ENCODE measurements at regions not wholly inside any gene's neighbourhood (a gene's known extent, or its start where the extent isn't known, plus 50 kb on each side); places are given as distances from the start of the nearest gene placed in this dataset.
"Not testable (repeated sequence)": the region's sequence is repeated elsewhere in the genome, so short reads cannot be mapped to it uniquely, and the experiment has no call there.

- DNase-seq (ENCODE audit: low spot score): no peak
Measured at GRCh38 chr2:57602733-57603132, 443.9 kb upstream of the VRK2 start.

GRCh38 chr2:57614988-57615387 is 431.6 kb upstream of the VRK2 start:
- no peak for DNase-seq (ENCODE audit: low spot score)

DNA sequence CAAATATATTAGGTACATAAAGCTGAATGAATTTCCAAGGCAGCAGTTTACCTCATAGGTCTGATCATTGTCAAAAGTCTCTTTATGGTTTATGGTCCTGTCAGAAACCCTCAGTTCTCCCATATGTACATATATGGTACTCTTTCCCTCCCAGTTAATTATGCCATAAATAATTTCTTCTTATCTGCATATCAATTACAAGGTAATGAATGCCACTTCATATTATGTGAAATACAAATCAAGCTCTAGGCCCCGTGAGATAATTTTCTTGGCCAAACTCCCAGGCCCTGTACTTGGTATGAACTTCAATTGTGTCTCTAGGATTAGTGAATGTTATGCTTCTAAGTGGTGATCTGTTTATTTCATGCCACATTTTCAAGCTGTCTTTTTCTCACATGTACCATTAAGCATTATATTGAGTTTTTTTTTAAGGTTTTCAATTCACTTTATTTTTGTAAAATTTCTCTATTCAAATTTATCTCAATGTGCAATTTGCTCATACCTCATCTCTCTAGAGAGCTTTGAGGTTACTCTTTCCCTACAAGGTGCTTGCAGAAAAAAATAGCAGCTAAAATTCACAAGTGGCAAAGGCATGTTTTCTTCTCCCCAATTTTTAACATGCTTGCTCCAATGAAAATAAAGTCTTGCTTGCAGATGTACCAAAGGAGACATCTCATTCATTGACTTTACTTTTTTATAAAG is 430.6 kb upstream of the VRK2 start:
- DNase-seq (ENCODE audit: low spot score): no peak

DNA sequence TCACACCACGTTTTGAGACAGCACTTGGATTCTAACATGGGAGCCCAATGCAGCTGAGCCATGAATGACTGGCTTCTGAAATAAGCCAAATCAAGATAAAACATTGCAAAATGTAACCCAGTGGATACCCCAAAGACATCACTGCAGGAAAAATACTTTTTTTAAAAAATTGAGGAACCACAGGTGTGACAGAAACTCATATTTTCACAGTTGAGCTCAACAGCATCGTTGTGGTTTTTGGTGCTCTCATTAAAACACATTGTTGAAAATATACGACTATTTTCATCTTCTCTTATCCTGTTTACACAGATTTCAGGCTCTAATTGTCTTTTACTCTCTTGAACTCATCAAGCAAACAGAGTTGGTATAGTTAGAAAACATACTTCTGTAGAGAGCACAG is 429.3 kb upstream of the VRK2 start:
- no peak for DNase-seq (ENCODE audit: low spot score)

GRCh38 chr2:57621122-57621663 is 425.4 kb upstream of the VRK2 start:
- DNase-seq (ENCODE audit: low spot score): no peak

DNA sequence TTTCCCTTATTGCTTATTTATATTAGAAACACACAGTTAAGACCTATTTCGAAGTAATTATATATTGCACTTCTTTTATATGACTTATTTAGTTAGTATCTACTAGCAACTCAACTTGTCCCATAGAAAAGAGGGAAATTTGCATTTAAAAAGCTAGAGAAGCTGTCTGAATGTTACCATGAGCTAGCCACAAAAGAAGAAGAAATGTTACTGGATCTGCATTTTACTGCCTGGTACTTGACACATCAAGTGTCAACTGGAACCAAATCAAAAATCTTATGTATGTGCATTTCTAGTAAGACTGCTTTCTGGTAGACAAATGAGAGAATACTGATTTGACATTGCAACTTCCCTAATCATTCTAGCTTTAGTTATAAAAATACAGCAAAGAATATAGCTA is 424.6 kb upstream of the VRK2 start:
- no peak for DNase-seq (ENCODE audit: low spot score)

DNA sequence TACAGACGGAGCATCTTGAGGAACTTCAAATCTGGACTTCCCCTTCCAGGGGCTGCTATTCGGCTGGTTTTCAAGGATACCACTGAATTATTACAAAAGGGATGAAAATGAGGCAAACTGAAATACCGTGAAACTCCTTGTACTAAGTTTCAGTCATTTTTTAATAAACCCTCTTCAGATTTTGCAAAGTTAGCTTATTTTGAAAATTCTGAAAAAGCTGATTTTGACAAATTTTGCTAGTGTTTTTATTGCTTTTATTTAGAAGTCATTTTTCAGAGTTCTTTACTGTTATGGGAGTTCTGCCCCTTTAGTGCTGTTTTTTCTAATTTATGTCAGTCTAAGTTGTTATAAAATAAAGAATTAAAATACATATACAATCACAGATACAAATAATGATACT is 390.4 kb upstream of the VRK2 start:
- no peak for DNase-seq (ENCODE audit: low spot score)

- no peak for DNase-seq (ENCODE audit: low spot score)
Measured at GRCh38 chr2:57669570-57669969, 377.0 kb upstream of the VRK2 start.

- DNase-seq (ENCODE audit: low spot score): no peak
Measured at GRCh38 chr2:57674025-57674424, 372.6 kb upstream of the VRK2 start.

DNA sequence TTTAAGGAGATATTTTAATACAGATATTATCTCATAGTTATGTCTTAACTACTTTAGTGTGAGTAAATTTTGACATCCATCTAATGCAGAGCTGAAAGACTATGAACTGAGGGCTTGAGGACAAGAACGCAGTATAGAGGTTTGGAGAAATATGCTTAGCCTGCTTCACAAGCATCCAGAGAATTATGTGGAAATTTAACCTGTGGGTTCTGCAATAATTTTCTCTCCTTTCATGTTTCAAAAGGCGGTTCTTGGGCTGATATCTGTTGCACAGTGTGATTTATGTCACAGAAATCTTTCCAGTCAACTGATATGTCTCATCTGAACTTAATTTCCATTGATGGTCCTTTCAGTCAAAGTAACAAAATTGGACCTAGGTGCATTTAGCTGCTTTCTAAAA is 371.9 kb upstream of the VRK2 start:
- no peak for DNase-seq (ENCODE audit: low spot score)

- DNase-seq (ENCODE audit: low spot score): no peak
Measured at GRCh38 chr2:57677296-57677695, 369.3 kb upstream of the VRK2 start.

DNA sequence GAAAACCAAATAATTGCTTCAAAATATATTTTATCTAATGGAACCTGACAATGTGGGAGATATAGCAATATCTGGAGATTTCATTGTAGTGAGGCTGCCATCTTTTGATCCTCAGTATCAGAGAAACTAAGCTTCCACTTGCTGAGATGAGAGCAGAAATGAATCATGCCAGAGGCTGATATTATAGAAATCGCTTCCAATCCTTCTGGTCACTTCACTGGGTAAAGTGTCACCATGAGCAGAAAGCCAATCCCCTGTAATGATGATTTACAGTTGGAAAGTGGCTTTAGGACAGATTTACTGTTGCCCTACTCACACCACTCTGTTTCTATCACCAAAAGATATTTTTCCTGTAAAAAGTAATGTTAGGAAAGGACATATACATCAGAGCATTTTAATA is 365.0 kb upstream of the VRK2 start:
- no peak for DNase-seq (ENCODE audit: low spot score)

- no peak for DNase-seq (ENCODE audit: low spot score)
Measured at GRCh38 chr2:57685032-57685431, 361.6 kb upstream of the VRK2 start.

- DNase-seq (ENCODE audit: low spot score): no peak
Measured at GRCh38 chr2:57692395-57692794, 354.2 kb upstream of the VRK2 start.

DNA sequence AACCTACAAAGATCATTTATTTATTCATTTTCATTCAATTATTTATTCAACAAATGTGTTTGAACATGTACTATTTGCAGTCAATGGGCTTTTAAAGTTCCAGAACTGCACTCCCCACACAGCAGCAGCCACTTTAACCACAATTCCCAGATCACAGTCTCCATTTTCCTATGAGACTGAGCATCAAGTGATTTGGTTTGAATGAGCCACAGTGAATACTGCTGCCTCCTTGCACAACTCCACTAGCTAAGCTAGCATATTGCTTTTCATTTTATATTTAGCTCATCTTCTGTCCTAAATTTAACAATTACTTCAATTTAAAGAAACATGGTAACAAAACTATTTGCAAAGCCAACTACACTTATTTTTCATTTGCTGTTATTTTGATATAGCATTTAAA is 353.4 kb upstream of the VRK2 start:
- DNase-seq (ENCODE audit: low spot score): no peak

GRCh38 chr2:57693965-57694364 is 352.6 kb upstream of the VRK2 start:
- no peak for DNase-seq (ENCODE audit: low spot score)

DNA sequence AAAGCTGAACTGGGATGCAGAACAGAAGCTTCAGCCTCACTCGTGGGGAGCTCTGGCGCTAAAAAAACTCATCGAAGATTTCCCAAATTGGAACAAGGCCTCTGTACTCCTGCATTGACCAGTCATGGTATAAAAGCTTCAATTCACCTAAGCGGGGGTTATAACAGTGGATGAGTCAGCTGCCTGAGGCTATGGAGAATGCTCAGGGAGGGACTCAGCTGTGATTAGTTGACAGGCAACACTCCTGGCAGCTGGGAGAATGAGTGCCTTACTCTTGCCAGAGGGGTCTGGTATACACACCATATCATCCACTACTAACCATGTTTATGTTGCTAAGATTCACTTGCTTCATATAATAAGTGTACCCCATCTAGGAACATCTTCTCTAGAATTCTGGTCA is 350.6 kb upstream of the VRK2 start:
- DNase-seq (ENCODE audit: low spot score): peak; percentile 8

- DNase-seq (ENCODE audit: low spot score): no peak
Measured at GRCh38 chr2:57698392-57698791, 348.2 kb upstream of the VRK2 start.

- no peak for DNase-seq (ENCODE audit: low spot score)
Measured at GRCh38 chr2:57698935-57699449, 347.6 kb upstream of the VRK2 start.

DNA sequence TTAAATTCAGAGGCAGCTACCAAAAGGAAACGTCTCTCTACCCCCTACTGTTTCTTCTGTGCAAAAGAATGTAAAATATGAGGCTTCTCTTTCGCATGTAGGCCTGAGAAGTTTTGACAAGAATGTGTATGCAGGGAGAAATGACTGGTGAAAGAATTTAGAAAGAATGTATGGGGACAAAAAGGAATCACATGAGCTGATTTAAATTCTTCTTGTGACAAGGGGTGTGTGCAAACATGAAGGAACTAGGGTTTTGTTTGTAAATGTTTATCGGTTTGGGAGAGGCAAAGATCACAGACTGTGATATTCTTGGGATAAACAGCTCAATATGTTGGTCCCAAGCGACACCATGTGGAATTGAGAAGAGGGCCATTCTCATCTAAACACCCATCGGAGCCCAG is 345.2 kb upstream of the VRK2 start:
- no peak for DNase-seq (ENCODE audit: low spot score)

GRCh38 chr2:57703407-57703806 is 343.2 kb upstream of the VRK2 start:
- no peak for DNase-seq (ENCODE audit: low spot score)

- DNase-seq (ENCODE audit: low spot score): not testable (repeated sequence)
Measured at GRCh38 chr2:57707794-57708193, 338.8 kb upstream of the VRK2 start.

- DNase-seq (ENCODE audit: low spot score): no peak
Measured at GRCh38 chr2:57711991-57712390, 334.6 kb upstream of the VRK2 start.

Measured in LoVo (cell line).